ENCODE measurements at regions not wholly inside any gene's neighbourhood (a gene's known extent, or its start where the extent isn't known, plus 50 kb on each side); places are given as distances from the start of the nearest gene placed in this dataset.

GRCh38 chr11:131163613-131164012 lies 206.8 kb upstream of the NTM start:
- TF ChIP-seq CTCF (IDR thresholded peaks at IDR 0.05) = no peak
- TF ChIP-seq POLR2A (IDR thresholded peaks at IDR 0.05) = no peak
